HG03457 (cell line): ENCODE measurements at regions not wholly inside any gene's neighbourhood (a gene's known extent, or its start where the extent isn't known, plus 50 kb on each side); places are given as distances from the start of the nearest gene placed in this dataset.
"Not testable (repeated sequence)": the region's sequence is repeated elsewhere in the genome, so short reads cannot be mapped to it uniquely, and the experiment has no call there.

Source experiments
- ATAC-seq: cut with Tn5 transposase; IDR thresholded peaks from one replicate; pipeline ENCODE4 v1.9.1; 2021; ENCODE audit warnings: moderate number of reproducible peaks; ENCODE audit not compliant: unreplicated experiment

- ATAC-seq: no peak
Observed at GRCh38 chr4:19650903-19651864, 600.5 kb upstream of the SLIT2 start.

DNA sequence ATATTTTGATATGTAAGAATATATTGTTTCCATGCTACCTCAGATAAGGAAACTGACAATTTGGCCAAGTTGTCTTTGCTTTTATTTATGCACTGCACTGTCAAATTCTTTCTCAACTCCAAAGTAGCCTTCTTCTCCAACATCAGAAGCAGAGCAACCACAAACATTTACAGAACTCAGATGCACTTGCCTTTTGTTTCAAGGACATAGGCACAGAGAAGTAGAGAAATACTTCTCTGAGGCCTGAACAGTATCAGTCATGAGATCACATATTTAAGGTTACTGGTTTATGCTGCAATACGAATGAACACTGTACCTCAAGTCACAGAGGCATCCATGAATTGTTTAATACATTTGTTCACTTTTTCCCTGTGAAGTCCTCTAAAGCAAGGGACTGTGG is 606.1 kb upstream of the SLIT2 start:
- no peak for ATAC-seq

DNA sequence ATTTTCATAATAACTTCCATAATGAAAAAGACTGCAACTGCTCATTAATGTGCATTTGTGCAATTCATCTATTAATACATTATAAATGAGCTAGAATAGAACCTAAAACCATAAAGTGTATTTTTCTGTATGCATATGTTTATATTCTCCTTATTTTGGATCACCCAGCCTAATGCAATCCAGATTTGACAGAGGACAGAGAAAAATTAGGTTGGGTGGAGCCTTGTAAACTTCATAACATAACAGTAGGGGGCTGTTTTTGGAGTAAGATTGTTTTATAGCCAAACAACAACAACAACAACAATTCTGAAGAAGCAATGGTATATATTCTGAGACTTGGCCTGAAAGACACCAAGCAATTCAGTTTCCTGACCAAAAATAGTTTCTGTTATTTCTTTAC is 615.3 kb upstream of the SLIT2 start:
- no peak for ATAC-seq

- ATAC-seq: no peak
Observed at GRCh38 chr4:19631814-19632213, 619.9 kb upstream of the SLIT2 start.

DNA sequence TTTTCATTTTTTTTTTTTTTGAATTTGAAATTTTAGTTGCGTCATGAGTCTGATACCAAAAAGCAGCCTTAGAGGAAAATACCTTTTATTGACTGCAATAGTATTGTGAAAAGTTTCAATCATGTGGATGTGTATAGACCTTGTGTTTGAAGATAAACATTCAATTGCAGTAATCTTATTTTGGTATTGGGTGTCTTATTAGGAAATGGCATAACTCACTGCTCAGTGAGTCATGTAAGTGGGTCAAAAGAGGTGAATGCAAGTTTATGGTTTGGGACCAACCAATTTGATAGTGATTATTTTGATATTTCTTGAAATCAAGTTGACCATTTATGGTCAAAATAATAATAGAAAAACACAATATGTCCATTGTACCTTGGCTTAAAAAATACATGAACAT is 627.8 kb upstream of the SLIT2 start:
- no peak for ATAC-seq

GRCh38 chr4:19615086-19615689 is 636.5 kb upstream of the SLIT2 start:
- ATAC-seq: no peak

GRCh38 chr4:19614171-19614570 is 637.5 kb upstream of the SLIT2 start:
- no peak for ATAC-seq

GRCh38 chr4:19596342-19596741 is 655.4 kb upstream of the SLIT2 start:
- no peak for ATAC-seq

- ATAC-seq: no peak
Observed at GRCh38 chr4:19592391-19592790, 659.3 kb upstream of the SLIT2 start.

GRCh38 chr4:19583827-19584569 is 667.7 kb upstream of the SLIT2 start:
- ATAC-seq: no peak

GRCh38 chr4:19580095-19580494 is 671.6 kb upstream of the SLIT2 start:
- no peak for ATAC-seq

- ATAC-seq: no peak
Observed at GRCh38 chr4:19579608-19580007, 672.1 kb upstream of the SLIT2 start.

GRCh38 chr4:19577097-19577496 is 674.6 kb upstream of the SLIT2 start:
- no peak for ATAC-seq

DNA sequence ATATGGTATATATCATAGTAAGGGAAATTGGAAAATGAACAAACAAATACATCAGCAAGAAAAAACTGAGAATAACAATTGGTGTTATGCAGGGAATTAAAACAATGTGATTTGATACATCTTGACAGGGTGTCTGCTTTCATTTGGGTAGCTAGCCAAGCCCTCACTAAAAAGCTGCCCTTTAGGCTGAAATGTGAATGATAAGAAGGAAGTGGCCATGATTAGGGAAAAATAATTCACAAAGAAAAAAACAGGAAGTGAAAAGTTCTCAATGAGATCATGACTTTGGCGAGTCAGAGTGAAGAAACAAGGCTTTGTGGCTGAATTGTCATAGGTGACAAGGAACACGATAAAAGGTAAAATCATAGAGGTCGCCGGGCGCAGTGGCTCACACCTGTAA is 675.8 kb upstream of the SLIT2 start:
- no peak for ATAC-seq

GRCh38 chr4:19566041-19566440 is 685.7 kb upstream of the SLIT2 start:
- no peak for ATAC-seq

GRCh38 chr4:19562456-19562855 is 689.2 kb upstream of the SLIT2 start:
- ATAC-seq: no peak

DNA sequence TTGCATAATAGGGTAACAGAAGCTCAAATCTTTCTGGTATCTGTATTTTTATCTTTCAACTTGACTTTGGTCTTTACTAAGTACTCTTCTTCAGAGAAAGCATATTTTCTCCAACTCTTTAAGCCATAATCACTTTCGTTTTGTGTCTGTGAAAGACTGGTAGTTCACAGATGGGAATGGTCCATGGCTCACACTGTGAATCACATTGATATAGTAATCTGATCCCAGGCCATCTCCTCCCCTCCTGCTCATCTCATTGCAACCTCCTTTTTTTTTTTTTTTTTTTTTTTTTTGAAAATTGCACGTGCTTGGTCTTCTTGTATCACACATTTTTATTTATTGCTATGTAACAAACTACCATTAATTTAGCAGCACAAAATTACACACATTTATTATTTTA is 694.5 kb upstream of the SLIT2 start:
- no peak for ATAC-seq

DNA sequence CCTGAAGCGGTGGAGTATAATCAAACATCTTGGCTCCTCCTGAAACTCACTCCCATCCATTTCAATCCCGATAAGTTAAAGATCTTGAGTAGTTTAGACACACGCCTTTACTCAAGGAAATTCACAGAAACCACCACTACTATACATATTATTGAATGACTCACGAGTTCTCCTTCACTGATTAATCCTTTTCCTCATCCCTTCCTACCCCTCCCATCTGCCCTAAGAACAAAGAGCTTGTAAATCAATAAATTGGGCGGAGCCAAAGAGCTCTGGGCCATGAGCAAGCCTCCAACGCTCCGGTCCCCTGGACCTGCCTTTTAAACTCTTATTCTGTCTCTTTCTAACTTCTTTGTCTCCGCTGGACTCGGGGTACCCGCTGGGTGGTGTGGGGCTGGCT is 695.4 kb upstream of the SLIT2 start:
- ATAC-seq: not testable (repeated sequence)

DNA sequence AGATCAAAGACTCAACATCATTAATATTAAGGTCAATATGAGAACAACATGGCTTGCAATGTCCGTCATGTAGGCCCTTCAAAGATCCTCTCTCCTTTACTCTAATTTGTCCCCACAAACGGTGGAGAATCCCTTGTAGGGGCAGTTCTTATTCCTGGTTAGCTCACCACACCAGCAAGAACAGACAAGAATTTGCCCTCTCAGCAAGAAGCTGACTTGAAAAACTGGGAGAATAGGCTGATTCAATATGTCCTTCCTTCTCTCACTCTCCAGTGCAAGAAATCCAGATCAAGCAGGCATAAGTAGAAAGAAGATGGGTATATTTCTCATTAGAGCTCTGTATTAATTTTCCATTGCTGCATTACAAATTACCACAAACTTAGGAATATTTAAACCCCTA is 704.2 kb upstream of the SLIT2 start:
- ATAC-seq: no peak

DNA sequence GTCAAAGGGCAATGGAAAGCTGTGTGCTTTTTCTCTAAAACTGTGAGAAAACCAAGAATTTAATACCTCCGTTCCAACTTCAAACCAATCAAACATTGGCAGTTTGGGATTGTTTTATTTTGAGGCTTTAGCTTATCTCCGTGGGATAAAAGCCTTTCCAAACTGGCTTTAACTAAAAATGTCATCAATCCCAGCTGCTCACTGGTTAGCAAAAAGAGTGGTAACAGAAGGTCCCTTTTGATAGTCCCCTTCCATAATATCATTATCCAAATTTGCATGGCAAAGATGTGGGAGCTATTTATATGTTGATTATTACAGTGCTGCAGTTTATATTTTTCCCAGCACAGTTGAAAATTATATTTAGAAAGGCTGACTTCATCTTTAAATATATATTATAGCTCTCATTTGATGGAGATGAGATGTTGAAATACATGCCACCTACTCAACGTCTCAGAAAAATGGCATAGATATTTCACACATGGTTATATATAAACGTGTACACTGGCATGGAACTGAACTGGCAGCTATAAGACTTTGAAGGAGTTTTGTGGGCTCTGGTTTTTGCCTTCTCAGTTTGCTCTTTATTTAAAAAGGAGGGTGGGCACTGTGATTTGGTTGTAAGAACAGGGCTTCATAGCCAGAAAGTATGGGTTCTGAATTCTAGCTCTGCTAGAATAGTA is 707.1 kb upstream of the SLIT2 start:
- ATAC-seq: no peak

GRCh38 chr4:19540859-19541540 is 710.7 kb upstream of the SLIT2 start:
- ATAC-seq: no peak
